ENCODE measurements at regions not wholly inside any gene's neighbourhood (a gene's known extent, or its start where the extent isn't known, plus 50 kb on each side); places are given as distances from the start of the nearest gene placed in this dataset.

DNA sequence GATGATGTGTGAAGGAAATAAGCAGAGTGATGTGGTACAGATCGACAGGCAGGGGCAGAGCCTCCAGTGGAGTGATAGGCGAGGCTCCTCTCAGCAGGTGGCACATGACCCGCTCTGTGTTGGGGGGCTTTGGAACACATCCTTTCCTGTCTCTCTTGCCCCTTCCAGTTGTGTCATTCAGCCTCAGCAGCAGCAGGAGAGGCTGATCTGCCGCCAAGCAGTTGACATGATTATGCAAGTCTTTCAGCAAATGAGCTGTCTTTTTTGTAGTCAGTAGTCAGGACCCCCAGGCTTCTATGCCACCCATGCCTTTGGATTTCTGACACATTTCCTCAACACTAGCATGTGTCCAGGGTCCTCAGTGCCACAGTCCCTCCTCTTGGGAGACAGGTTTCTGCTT, 307.1 kb upstream of the C1orf174 start:
- Histone ChIP-seq H2AFZ (ENCODE audit: low read depth, low read length, severe bottlenecking) (no peak overlapping the region), H4K20me1 (ENCODE audit: low read depth, low read length) (no peaks in the 10 kb centered on the region), H3K9me3 (ENCODE audit: insufficient read depth, low read length) (no peaks in the 10 kb centered on the region)

DNA sequence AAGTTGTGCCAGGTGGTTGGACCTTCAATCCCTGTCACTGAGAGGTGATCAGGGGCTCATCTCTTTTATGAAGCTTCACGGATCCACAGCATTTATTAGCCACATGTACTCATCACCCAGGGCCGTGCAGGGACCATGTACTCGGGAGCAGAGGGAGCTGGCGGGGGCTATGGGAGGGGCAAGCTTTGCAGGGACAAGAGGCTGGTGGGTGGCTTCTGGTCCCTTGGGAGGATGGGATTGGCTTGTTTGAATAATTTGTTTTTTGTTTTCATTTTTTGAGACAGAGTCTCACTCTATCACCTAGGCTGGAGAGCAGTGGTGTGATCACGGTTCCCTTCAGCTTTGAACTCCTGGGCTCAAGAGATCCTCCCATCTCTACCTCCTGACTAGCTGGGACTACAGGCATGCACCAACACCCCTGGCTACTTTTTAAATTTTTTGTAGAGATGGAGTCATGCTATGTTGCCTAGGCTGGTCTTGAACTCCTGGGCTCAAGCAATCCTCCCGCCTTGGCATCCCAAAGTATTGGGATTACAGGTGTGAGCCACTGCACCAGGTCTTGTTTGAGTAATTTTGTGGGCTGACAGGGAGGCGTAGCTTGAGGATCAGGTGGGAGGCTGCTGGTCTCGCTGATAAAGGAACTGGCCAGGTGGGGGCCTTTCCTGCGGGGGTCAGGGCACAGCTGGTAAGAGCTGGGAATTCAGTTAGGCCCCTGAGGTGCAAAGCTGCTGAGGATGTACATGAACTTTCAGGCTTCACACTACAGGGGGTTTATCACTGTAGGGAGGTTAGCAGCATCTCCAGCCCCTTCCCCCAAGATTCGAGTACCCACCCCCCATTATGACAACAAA, 308.0 kb upstream of the C1orf174 start:
- Histone ChIP-seq H3K27ac (ENCODE audit: low read depth, low read length) (no peak overlapping the region), H3K9ac (ENCODE audit: low read length) (no peak overlapping the region), H3F3A (ENCODE audit: insufficient read depth) (no peaks in the 10 kb centered on the region), H4K20me1 (ENCODE audit: low read depth, low read length) (no peaks in the 10 kb centered on the region), H3K4me2 (ENCODE audit: low read depth, low read length, poor library complexity, severe bottlenecking) (no peak overlapping the region), H3K79me2 (ENCODE audit: insufficient read depth, low read length) (no peaks in the 10 kb centered on the region), H3K9me2 (replicated peaks; ENCODE audit: insufficient read depth, low read length) (no peaks in the 10 kb centered on the region), H3K9me3 (ENCODE audit: insufficient read depth, low read length) (no peaks in the 10 kb centered on the region), H3K36me3 (ENCODE audit: low read length) (no peaks in the 10 kb centered on the region), H3K27me3 (ENCODE audit: low read length) (no peaks in the 10 kb centered on the region), H2AFZ (ENCODE audit: low read depth, low read length, severe bottlenecking) (no peak overlapping the region), H3K4me3 (ENCODE audit: insufficient read depth, low read length, poor library complexity, severe bottlenecking) (no peak overlapping the region)
- TF ChIP-seq, protein P1, sequence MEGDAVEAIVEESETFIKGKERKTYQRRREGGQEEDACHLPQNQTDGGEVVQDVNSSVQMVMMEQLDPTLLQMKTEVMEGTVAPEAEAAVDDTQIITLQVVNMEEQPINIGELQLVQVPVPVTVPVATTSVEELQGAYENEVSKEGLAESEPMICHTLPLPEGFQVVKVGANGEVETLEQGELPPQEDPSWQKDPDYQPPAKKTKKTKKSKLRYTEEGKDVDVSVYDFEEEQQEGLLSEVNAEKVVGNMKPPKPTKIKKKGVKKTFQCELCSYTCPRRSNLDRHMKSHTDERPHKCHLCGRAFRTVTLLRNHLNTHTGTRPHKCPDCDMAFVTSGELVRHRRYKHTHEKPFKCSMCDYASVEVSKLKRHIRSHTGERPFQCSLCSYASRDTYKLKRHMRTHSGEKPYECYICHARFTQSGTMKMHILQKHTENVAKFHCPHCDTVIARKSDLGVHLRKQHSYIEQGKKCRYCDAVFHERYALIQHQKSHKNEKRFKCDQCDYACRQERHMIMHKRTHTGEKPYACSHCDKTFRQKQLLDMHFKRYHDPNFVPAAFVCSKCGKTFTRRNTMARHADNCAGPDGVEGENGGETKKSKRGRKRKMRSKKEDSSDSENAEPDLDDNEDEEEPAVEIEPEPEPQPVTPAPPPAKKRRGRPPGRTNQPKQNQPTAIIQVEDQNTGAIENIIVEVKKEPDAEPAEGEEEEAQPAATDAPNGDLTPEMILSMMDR (IDR thresholded peaks at IDR 0.05; ENCODE audit: insufficient read depth, low read length, poor library complexity, severe bottlenecking): no peak
- TF ChIP-seq EZH2phosphoT487 (conservative IDR thresholded peaks at IDR 0.05; ENCODE audit: low read length): no peak

More for the DNA sequence above, 307.1 kb upstream of the C1orf174 start:
- H3K27ac ChIP-seq (ENCODE audit: low read depth, low read length): no peak overlapping the region
- TF ChIP-seq, protein P1 (IDR thresholded peaks at IDR 0.05; ENCODE audit: insufficient read depth, low read length, poor library complexity, severe bottlenecking): no peak
- TF ChIP-seq EZH2phosphoT487 (conservative IDR thresholded peaks at IDR 0.05; ENCODE audit: low read length): no peak
- H3F3A ChIP-seq (ENCODE audit: insufficient read depth): no peaks in the 10 kb centered on the region
- no peak overlapping the region for H3K9ac ChIP-seq (ENCODE audit: low read length)
- H3K4me2 ChIP-seq (ENCODE audit: low read depth, low read length, poor library complexity, severe bottlenecking): no peak overlapping the region
- no peaks in the 10 kb centered on the region for H3K79me2 ChIP-seq (ENCODE audit: insufficient read depth, low read length)
- no peaks in the 10 kb centered on the region for H3K27me3 ChIP-seq (ENCODE audit: low read length)
- H3K4me3 ChIP-seq (ENCODE audit: insufficient read depth, low read length, poor library complexity, severe bottlenecking): no peak overlapping the region
- H3K9me2 ChIP-seq (replicated peaks; ENCODE audit: insufficient read depth, low read length): no peaks in the 10 kb centered on the region
- H3K36me3 ChIP-seq (ENCODE audit: low read length): no peaks in the 10 kb centered on the region

DNA sequence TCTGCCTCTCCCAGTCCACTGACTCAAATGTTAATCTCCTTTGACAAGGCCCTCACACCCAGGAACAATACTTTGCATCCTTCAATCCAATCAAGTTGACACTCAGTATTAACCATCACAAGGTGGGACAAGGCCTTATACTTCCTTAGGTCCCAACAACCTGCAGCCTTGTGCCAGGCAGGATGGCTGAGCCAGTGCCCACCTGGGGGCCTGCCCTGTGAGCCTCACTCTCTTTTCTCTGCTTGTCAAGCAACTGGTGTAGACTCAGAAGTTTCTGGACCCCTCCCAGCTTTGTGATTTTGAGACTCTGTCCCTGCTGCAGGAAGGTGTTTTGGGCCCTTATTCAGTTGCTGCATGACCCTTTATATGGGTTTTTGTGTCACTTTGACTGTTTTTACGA, 310.0 kb upstream of the C1orf174 start:
- no peak overlapping the region for H3K4me3 ChIP-seq (ENCODE audit: insufficient read depth, low read length, poor library complexity, severe bottlenecking)
- H3K36me3 ChIP-seq (ENCODE audit: low read length): no peaks in the 10 kb centered on the region
- H3K9ac ChIP-seq (ENCODE audit: low read length): no peak overlapping the region
- H3K27ac ChIP-seq (ENCODE audit: low read depth, low read length): no peak overlapping the region
- H3F3A ChIP-seq (ENCODE audit: insufficient read depth): no peaks in the 10 kb centered on the region
- no peak overlapping the region for H3K4me2 ChIP-seq (ENCODE audit: low read depth, low read length, poor library complexity, severe bottlenecking)
- TF ChIP-seq, protein P1 (IDR thresholded peaks at IDR 0.05; ENCODE audit: insufficient read depth, low read length, poor library complexity, severe bottlenecking): no peak
- TF ChIP-seq EZH2phosphoT487 (conservative IDR thresholded peaks at IDR 0.05; ENCODE audit: low read length): no peak
- H3K27me3 ChIP-seq (ENCODE audit: low read length): no peaks in the 10 kb centered on the region
- H3K9me2 ChIP-seq (replicated peaks; ENCODE audit: insufficient read depth, low read length): no peaks in the 10 kb centered on the region
- H2AFZ ChIP-seq (ENCODE audit: low read depth, low read length, severe bottlenecking): no peak overlapping the region
- H4K20me1 ChIP-seq (ENCODE audit: low read depth, low read length): no peaks in the 10 kb centered on the region
- no peaks in the 10 kb centered on the region for H3K79me2 ChIP-seq (ENCODE audit: insufficient read depth, low read length)
- H3K9me3 ChIP-seq (ENCODE audit: insufficient read depth, low read length): no peaks in the 10 kb centered on the region
